ENCODE measurements at regions not wholly inside any gene's neighbourhood (a gene's known extent, or its start where the extent isn't known, plus 50 kb on each side); places are given as distances from the start of the nearest gene placed in this dataset.

DNA sequence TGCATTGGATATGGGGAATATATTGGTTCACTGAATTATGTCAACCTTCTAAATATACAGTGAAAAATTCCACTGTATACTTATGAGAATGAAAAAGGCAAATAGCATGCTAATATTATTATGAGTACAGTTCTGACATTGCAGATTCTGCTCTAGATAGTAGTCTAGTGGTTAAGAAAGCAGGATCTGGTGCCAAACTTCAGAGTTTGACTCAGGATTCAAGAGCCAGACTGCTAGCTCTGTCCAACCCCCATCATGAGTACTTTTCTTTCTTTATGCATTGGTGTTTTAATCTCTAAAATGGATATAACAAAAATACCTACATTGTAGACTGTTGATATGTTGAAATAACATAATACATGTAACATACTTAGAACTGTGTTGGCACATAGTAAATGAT is 57.3 kb upstream of the PLSCR4 start:
- no peak for DNase-seq

DNA sequence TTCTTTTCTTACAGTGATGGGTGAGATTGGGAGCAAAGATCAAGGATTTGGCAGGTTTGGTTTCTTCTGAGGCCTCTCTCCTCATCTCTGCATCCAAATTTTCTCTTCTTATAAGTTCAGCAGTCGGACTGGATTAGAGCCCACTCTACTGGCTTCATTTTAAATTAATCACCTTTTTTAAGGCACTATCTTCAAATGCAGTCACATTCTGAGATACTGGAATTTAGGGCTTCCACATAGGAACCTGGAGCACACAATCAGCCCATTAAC is 56.5 kb upstream of the PLSCR4 start:
- DNase-seq = no peak

DNA sequence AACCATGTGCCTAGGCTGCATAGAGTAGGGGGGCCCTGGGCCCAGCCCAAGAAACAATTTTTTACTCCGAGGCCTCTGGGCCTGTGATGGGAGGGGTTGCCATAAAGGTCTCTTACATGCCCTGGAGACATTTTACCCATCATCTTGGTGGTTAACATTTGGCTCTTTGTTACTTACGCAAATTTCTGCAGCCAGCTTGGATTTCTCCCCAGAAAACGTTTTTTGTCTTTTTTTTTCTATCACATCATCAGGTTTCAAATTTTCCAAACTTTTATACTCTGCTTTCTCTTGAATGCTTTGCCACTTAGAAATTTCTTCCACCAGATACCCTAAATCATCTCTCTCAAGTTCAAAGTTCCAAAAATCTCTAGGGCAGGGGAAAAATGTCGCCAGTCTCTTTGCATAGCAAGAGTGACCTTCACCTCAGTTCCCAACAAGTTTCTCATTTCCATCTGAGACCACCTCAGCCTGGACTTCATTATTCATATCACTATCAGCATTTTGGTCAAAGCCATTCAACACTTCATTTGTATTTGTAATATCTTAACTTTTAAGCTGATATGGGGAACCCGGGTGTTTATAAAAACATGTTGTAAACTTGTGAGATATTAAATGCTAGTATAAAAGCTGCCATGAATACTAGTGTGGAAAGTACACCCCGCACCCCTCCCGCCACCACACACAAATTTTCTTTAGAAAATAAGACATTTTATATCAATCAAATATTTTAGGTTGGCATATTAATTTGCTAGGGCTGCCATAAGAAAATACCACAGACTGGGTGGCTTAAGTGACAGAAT is 56.0 kb upstream of the PLSCR4 start:
- DNase-seq = no peak

GRCh38 chr3:146305808-146306423 is 55.0 kb upstream of the PLSCR4 start:
- DNase-seq = no peak

GRCh38 chr3:146300768-146301167 is 49.9 kb upstream of the PLSCR4 start:
- DNase-seq = no peak
